Epithelial cell of proximal tubule (primary cell): ENCODE measurements at regions not wholly inside any gene's neighbourhood (a gene's known extent, or its start where the extent isn't known, plus 50 kb on each side); places are given as distances from the start of the nearest gene placed in this dataset.

Source experiments
- DNase-seq: peaks from one replicate; pipeline ENCODE4 v3.0.0-alpha.2; 2011; ENCODE audit warnings: low read depth
- H3K4me3 ChIP-seq: 2 replicates; pipeline ENCODE4 v1.5.1; 2011; ENCODE audit warnings: low read depth, mild to moderate bottlenecking, low read length
- CTCF ChIP-seq: conservative IDR thresholded peaks from 2 replicates; pipeline ENCODE4 v1.5.1; 2012; ENCODE audit warnings: low read depth, mild to moderate bottlenecking, low read length

DNA sequence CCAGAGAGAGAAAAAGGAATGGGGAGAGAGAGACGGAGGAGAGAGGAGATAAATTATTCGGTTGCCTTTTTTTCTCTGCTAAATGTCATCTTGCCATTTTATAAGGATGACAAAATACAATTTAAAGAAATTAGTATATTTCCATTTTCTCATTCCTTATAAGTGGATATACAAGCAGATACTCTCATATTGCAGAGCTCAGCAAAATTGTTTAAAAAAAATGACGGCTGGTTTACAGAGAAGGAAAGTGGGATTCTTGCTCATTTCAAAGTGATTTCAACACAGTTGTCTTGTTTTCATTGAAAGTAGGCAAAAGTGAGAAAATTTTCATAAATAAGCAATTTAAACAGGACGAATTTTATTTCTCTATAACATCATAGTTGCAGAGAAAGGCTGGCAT, 641.9 kb upstream of the CDH6 start:
- no peak for TF ChIP-seq CTCF
- H3K4me3 ChIP-seq = no peak overlapping the region
- DNase-seq = no peak

GRCh38 chr5:30548580-30549305, 644.7 kb upstream of the CDH6 start:
- no peak for DNase-seq
- H3K4me3 ChIP-seq = no peak overlapping the region
- TF ChIP-seq CTCF = no peak

GRCh38 chr5:30540150-30540549, 653.3 kb upstream of the CDH6 start:
- DNase-seq = no peak
- no peak overlapping the region for H3K4me3 ChIP-seq
- TF ChIP-seq CTCF = no peak

GRCh38 chr5:30539004-30539634, 654.4 kb upstream of the CDH6 start:
- peak; percentile 1 for DNase-seq
- no peak overlapping the region for H3K4me3 ChIP-seq
- no peak for TF ChIP-seq CTCF

- no peak for DNase-seq
- TF ChIP-seq CTCF = no peak
- H3K4me3 ChIP-seq = no peak overlapping the region
Observed at GRCh38 chr5:30525353-30525752, 668.1 kb upstream of the CDH6 start.

- no peak overlapping the region for H3K4me3 ChIP-seq
- no peak for TF ChIP-seq CTCF
- no peak for DNase-seq
Observed at GRCh38 chr5:30524428-30524827, 669.1 kb upstream of the CDH6 start.

DNA sequence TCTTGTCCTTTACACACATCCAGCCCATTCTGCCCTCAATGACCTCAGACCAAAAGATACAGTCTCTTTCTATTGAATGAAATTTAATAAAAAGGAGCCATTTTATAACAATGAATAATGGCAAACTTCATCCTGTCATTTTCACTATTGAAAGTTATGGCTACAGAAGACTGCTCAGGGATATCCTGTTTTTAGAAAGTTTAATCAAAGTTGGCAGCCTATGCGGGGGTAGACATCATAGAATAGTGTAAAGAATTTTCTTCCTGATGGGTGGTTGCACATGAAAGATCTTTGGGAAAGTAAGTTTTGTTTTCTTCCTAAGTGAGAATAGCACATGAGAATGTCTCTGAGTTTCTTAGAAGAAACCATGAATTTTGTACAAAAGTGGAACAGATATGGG, 670.4 kb upstream of the CDH6 start:
- DNase-seq = no peak
- TF ChIP-seq CTCF = no peak
- no peak overlapping the region for H3K4me3 ChIP-seq
